NCI-H345 treated with DMSO at 0.1 percent for 48 hours (cell line): ENCODE measurements at regions not wholly inside any gene's neighbourhood (a gene's known extent, or its start where the extent isn't known, plus 50 kb on each side); places are given as distances from the start of the nearest gene placed in this dataset.

Source experiments
- DNase-seq: peaks from one replicate; lab custom pipeline; 2025; ENCODE audit not compliant: unreplicated experiment; lab: John Stamatoyannopoulos, UW

DNA sequence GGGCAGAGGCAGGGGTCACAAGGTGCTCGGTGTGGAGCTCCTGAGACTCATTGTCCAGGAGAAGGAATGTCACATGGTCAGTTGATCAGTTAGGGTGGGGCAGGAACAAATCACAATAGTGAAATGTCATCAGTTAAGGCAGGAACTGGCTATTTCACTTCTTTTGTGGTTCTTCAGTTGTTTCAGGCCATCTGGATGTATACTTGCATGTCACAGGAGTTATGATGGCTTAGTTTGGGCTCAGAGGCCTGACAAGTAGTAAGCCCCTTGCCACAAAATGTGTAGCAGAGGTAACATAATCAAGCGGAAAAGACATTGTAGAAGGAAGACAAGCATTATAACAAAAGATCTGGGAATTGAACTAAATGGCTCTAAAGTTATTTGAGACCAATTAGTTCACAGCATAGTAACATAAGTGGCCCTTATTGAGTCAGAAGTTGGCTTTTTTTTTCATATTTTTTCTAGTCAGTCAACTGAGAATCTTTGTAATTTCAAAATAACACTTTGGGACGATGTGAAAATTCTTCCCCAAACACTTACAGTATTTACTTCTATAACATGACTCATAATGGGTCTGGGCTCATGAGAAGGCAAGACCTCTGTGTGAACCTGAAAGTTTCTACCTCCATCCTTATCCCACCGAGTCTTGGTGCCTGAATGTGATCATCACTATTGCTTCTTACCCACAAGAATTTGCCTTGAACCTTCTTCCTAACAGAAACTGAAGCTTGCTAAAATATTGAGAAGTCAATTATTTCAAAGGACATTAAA is 137.0 kb upstream of the DPT start:
- DNase-seq: no peak

DNA sequence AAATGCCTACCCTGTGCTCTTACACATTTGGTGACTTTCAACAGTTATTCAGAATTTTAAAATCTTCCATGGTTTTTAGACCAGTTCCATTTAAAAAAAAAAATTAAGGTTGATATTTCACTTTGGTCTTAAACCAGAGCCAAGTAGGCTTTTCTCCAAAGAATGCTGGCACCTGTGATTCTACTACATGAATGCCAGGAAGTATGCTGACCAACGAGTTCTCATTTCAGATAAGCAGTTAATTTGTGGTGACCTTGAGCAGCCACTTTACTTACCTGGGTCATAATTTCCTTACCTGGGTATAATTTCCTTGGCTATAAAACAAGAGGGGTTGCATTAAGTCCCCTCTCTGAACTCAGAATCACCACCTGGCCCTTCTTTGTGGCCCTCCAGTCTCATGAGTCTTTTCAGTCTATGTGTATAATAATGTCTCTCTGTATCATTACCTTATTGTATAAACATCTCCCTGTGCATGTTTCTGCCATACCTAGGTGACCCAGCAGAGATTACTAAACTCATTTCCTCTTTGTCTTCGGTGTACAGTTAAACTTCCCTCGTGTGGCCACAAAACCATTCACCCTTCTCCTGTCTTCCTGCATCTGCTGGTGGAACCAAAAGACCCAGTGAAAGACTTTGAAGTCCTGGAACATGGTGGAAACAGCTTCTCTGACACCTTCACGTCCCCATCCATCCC is 139.1 kb upstream of the DPT start:
- no peak for DNase-seq

DNA sequence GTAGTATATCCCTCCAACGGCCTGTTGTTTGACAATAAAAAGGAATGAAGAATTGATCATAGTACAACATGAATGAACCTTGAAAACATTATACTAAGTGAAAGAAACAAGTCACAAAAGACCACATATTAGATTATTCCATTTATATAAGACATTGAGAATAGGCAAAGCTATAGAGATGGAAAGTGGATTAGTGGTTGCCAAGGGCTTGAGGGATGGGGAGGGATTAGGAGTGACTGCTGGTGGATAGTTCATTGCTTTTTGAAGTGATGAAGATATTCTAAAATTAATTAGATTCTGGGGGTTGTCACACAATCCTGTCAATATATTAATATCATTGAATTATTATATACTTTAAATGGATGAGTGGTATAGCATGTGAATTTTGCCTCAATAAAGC is 142.5 kb upstream of the DPT start:
- no peak for DNase-seq

DNA sequence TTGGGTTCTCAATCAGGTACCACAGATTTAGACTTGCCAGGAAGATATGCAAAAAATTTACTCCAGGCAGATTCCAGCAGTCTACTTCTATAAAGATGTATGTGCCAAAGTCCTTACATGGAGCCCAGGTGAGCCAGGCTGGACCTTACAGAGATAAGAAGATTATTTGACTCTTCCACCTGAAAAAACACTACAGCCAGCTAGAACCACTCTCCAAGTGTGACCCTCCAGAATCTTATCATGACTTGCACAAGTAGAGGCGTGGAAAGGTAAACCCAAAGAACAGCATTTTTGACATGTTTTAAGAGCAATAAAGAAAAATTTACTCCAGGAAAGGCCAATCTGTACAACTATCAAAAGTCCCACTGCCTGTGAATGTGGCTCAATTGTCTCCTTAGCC is 146.8 kb upstream of the DPT start:
- DNase-seq: no peak

DNA sequence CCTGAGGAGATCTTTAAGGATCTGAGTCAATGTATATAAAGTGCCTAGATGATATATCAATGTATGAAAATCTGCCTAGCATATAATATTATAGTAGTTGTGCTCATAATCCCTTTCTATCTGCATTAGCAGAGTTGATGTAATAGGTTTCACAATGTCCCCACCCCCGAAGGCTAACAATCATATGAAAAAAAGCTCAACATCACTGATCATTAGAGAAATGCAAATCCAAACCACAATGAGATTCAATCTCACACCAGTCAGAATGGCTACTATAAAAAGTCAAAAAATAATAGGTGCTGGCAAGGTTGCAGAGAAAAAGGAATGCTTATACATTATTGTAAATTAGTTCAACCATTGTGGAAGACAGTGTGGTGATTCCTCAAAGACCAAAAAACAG is 147.8 kb upstream of the DPT start:
- DNase-seq: no peak

DNA sequence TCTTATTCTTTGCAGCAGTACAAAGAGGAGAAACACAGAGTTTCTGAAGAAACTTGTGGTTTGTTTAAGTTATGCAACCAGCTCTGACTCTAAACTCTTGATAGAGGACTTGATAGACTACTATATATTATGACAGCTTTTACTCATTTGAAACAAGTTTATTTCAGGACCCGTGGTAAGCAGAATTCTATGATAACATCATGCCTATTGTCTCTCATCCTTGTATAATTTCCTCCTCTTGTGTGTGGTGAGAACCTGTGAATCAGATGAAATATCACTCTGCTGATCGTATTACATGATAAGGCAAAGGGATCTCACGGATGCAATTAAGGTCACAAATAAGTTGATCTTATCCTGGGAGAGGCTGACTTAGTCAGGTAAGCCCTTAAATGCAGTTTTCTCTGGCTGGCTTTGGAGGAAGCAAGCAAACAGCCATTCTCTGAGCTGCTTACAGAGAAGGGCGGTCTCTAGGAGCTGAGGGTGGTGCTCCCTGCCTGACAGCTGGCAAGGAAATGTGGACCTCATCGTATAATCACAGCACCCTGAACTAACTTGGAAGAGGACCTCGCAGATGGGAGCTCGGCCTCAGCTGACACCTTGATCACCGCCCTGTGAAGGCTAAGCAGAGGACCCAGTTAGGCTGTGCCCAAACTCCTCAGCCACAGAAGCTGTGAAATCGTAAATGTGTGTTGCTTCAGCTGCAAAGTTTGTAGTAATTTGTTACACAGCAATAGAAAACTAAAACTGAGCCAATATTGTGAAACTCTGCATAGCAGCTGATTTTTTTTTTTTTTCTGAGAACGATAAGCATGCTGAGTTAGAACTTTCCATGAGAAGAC is 151.1 kb upstream of the DPT start:
- no peak for DNase-seq

DNA sequence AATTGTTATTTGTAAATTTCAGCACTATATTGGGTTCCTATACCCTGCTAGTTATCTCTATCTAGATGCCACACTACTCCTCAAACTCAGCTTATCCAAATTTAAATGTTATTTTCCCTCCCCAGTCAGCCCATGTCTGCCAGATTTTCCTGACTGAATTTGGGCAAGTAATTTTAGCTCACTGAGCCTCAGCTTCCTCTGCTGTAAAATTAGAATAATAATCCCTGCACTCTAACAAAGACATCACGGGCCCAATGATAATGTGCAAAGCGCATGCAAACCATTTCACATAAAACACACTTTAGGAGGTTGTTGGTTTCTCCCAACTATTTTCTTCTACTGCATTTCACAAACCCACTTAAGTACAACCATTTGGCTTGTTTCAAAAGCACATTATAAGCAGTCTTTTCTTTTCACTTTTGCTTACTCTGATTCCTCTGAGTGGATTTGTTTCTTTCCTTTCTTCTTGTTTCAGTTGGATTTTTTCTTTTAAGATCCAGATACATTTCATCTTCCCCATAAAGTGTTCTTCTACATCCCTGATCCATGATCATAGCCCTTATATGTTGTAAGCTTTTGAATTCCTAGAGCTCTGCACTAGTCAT is 152.8 kb upstream of the DPT start:
- no peak for DNase-seq

DNA sequence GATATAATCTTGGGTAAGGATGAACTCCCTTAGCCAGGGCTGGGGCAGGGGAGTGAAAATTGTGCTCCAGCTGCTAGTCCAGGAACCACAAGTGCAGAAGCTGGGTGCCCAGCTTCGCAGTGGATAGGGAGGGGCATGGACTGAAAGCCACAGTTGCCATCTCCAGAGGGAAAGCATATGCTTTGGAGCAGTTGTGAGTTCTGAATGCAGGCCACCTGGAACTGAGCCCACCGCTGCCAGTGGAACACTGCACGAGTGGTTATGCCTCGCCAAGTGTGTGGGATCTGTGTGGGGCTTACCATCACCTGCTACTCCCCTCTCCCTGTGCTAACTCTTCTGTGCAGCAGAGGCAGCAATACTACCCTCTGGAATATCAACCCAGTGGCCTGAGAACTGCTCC is 158.4 kb upstream of the DPT start:
- no peak for DNase-seq

DNA sequence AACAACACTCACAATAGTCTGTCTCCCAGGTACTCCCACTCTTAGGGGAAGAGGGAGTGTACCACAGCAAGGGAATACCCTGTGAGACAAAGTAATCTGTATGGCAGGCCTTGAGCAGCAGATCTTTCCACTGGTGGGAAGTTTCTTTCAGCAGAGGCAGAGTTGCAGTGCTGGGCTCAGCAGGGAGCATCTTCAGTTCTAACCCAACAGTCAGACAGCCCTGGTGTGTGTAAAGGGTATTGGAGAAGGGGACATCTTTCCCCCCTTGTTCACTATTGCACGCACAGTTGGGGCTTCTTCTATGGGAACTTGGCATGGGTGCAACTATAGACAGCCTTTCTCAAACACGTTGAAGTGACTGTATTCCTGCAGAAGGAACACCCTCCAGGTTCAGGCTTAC is 159.4 kb upstream of the DPT start:
- DNase-seq: no peak

DNA sequence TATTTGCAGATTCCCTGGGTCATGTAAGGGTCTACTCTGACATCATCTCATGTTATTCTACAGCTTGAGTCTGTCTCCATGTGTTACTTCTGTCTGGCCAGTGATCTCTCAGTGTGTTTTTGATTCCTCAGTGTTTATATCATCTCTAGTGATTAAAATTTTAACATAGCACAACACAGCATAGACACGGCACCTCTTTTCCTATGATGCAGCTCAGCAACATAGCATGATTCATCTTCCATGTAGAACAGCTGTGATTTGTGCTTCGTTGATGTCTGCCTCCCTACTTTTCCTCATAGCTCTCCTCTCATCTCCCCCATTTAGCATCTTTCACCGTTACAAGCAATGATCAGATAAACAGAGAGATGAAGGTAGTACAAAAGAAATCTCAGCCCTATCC is 163.9 kb upstream of the DPT start:
- DNase-seq: no peak

DNA sequence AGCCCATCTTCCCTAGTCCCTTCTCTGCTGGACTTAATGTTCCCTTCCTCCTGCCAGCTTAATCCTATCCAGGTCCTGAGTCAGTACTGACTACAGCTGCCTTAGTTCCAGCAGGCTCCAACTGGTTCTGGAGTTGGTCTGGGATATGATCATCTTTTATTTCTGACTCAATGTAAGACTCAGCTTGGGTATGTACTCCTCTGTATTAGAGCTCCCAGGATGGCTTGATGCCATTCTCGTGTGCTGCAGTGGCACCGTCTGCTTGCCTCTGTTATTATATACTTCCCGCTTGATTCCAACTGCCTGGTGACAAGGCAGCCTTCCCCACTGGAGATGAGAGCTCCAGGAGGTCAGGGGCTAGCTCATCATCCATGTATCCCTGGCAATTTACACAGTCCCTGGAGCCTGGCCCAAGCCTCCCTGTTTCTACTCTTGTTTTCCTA is 164.4 kb upstream of the DPT start:
- no peak for DNase-seq

DNA sequence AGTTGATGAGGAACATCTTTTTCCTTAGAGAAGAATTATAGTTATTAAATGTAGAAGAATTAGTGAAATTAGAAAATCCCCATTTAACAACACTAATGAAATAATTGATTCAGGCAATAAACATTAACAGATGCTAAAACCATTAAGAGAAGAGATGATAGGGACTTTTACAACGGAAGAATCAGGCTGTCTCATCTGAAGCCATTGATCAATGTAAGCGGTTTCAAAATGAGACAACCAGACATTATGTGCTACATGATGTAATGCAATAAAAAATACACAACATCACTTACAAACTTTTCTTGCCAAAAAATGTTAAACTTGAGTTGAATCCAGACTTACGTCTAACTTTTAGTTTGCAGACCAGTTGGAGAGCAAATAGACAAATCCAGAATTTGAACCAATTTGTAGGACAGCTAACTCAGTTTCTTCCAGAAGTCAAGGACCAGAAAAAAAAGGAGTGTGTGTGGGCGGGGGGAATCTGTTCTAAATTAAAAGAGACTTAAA is 165.4 kb upstream of the DPT start:
- DNase-seq: no peak

DNA sequence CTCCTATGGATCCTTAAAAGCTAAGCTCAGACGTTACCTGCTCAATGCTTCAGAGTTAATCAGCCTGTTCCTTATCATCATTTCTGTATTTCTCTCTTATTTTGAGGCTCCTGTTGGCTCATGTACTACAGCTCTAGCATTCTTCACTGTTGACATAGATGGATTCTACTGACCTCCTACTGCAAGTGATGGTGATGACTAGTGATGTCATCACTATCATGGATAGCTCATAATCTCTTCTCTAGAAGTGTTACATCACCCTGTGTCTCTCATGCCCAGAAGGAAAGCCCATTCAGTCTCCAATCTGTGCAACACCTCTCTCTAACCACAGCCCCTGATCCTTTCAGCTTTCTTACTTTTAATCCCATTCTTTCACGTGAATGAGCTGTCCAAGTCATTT is 168.2 kb upstream of the DPT start:
- DNase-seq: no peak

DNA sequence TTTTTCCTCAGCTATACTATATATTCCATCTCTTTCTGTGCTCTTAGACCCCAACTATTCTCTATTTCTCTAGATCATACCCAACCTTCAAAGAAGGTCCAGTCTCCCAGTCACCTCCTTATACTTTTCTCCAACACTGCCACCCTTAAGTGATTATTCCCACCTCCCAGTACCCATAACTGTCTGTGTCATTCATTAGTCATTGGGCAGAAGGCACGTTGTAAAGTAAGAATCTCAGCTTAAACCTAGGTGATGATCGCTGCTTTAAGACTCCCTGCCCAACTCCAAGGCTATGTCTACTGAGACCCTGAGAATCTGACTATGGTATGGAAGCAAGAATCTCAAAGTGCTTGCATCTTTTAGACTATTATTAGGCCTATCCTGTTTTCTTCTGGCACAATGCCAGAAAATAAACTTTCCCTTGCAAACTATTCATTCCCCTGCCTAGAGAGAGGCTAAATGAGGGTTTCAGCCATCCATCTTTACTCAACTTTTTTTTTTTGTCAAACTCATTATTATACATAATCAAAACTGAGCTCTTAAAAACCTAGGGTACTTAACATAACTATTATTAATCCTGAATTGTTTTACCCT is 174.3 kb upstream of the DPT start:
- DNase-seq: no peak

DNA sequence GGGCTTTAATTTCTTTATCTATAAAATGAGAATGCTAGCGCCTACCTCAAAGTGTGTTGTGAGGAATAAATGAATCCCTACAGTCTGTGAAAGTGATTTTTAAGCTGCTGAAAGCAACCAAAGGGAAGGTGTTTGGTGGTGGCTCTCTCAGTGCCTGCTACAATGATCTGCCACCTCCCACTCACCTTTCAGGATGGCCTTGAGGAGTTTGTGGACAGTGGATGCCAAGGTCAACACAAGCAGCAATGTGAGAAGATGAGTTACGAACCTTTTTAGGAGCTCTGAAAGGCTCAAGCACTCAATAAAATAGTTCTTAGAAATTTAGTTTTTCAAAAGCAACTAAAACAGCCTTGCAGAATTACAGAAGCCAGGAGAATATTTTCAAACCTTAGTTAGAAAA is 176.6 kb upstream of the DPT start:
- no peak for DNase-seq

DNA sequence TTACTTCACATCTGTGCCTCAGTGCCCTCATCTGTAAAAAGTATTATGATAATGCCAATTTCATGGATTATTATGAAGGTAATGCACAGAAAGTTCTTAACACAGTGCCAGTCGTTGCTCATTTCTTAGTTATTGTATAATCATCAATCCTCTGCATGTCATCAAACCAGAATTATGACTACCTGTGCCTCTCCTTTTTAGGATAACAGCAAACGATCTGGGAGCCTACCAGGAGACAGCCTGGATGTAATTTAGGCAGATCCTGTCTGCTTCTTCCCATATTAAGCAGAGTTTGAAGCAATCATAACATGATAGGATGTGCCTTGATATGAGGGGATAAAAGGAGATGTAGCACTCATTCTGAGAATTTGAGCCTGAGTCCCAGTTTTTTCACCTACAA is 177.4 kb upstream of the DPT start:
- DNase-seq: no peak

DNA sequence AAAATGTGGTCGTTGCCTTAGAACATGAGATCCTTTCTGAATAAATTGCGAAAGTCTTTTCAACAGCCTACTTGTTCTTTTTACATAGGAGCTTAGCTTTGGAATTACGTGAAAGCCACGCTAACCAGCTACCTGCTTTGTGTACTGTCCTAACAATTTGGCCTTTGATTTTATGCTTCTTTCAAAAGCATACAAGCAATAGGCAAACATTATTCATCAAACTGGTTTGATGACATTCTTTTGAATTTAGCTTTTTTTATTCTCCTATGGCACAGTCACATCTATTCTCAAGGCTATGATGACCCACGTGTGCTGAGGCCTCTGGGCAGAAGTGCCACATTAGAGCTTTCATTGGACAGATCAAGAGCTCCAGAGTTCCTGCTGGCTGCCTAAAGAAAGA is 178.0 kb upstream of the DPT start:
- no peak for DNase-seq

DNA sequence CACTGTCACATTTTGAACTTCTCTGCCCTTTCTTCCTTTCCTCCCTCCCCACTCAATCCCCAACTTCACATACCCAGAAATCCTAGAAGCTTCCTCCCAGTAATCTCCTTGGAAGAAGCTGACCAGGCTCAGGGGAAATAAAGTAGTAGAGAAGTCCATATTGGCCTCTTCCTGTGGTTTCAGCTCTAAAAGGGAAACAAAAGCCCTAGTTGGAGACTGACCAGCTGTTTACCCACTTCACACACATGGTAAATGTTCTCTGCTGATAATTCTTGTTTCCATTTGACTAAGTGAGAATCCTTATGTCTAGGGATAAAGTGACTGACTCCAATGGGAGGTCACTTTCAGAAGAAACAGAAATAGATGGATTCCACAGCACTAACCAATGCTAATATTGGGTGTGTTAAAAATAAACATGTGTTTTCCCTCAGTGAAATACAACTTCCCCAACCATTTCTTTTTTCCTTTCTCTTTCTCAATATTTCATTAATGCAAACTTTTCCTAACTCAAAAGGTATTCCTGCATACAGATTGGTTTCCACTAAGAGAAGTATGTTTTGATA is 178.9 kb upstream of the DPT start:
- no peak for DNase-seq

DNA sequence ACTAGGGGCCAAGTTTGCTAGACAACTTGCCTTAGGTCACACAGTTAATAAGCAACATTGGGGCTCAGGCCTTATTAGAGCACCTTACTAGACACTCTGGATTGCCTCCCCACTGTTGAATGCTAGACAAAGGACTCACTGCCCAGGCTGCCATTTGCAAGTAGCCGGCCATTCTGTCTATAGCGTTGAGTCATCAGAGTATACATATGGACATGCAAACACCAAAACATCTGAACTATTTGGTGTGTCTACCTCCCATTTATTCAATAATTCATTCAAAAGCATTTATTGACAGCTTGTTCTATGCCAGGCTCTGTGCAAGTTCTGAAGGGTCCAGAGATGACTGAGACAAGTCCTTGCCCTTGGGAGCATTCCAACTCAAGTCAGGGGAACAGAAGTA is 181.4 kb upstream of the DPT start:
- no peak for DNase-seq

DNA sequence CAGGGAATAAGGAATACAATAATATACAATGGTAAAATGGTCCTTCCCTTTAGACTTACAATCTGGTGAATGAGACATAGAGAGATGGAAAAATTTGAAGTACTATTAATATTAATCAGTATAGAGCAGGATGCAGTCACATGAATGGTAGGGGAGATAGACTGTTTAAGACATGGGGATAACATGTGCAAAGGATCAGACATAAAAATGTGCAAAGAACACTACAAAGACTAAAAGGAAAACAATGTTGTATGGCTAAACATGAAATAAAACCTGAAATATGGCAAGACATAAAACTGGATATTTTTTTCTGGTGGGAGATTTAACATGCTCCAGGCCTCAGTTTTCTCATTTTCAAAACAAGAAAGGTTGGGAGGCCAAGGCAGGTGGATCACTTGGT is 182.4 kb upstream of the DPT start:
- no peak for DNase-seq
